ENCODE measurements at regions not wholly inside any gene's neighbourhood (a gene's known extent, or its start where the extent isn't known, plus 50 kb on each side); places are given as distances from the start of the nearest gene placed in this dataset.
A peak's percentile ranks its signal among the peaks of the same experiment; 100 is the strongest.

- 72% methylated on average over 3 of the region's 6 CpGs for whole genome bisulfite sequencing (ENCODE audit: insufficient coverage)
- DNase-seq, result no peak
- Histone ChIP-seq H3K27me3 (ENCODE audit: control insufficient read depth, insufficient read depth, low read length) (no peaks in the 10 kb centered on the region), H3K4me1 (ENCODE audit: control insufficient read depth, insufficient read depth, low read length) (peaks cover 12% of the 10 kb centered on the region), H3K27ac (ENCODE audit: low read length) (no peak overlapping the region), H3K4me3 (ENCODE audit: low read length) (no peak overlapping the region), H3K9me3 (replicated peaks; ENCODE audit: control insufficient read depth, low read depth, low read length) (no peaks in the 10 kb centered on the region), H3K36me3 (ENCODE audit: control insufficient read depth, insufficient read depth, low read length) (no peaks in the 10 kb centered on the region)
Measured at GRCh38 chr6:3900744-3901336, 51.7 kb downstream of the FAM50B start.

- WGBS (ENCODE audit: insufficient coverage), result 57% methylated on average over 7 of the region's 10 CpGs
Measured at GRCh38 chr6:3902871-3903648, 53.9 kb downstream of the FAM50B start.

GRCh38 chr6:3904518-3904917 lies 55.3 kb downstream of the FAM50B start:
- H3K4me3 ChIP-seq (ENCODE audit: low read length), result no peak overlapping the region
- DNase-seq, result no peak
- no peak overlapping the region for H3K27ac ChIP-seq (ENCODE audit: low read length)
- WGBS (ENCODE audit: insufficient coverage), result no CpG with 5 or more reads among the region's 3 CpGs
- H3K4me1 ChIP-seq (ENCODE audit: control insufficient read depth, insufficient read depth, low read length), result peaks cover 41% of the 10 kb centered on the region
- H3K9me3 ChIP-seq (replicated peaks; ENCODE audit: control insufficient read depth, low read depth, low read length), result no peaks in the 10 kb centered on the region
- no peaks in the 10 kb centered on the region for H3K36me3 ChIP-seq (ENCODE audit: control insufficient read depth, insufficient read depth, low read length)
- no peaks in the 10 kb centered on the region for H3K27me3 ChIP-seq (ENCODE audit: control insufficient read depth, insufficient read depth, low read length)

More at GRCh38 chr6:3902871-3903648, 53.9 kb downstream of the FAM50B start:
- Histone ChIP-seq H3K36me3 (ENCODE audit: control insufficient read depth, insufficient read depth, low read length) (no peaks in the 10 kb centered on the region), H3K4me3 (ENCODE audit: low read length) (no peak overlapping the region), H3K9me3 (replicated peaks; ENCODE audit: control insufficient read depth, low read depth, low read length) (no peaks in the 10 kb centered on the region), H3K4me1 (ENCODE audit: control insufficient read depth, insufficient read depth, low read length) (peaks cover 27% of the 10 kb centered on the region), H3K27me3 (ENCODE audit: control insufficient read depth, insufficient read depth, low read length) (no peaks in the 10 kb centered on the region), H3K27ac (ENCODE audit: low read length) (peak overlapping the region; percentile 62)
- peak; percentile 63 for DNase-seq

- Histone ChIP-seq H3K4me1 (ENCODE audit: control insufficient read depth, insufficient read depth, low read length) (peaks cover 55% of the 10 kb centered on the region), H3K27ac (ENCODE audit: low read length) (peak overlapping the region; percentile 53), H3K4me3 (ENCODE audit: low read length) (no peak overlapping the region), H3K9me3 (replicated peaks; ENCODE audit: control insufficient read depth, low read depth, low read length) (no peaks in the 10 kb centered on the region), H3K27me3 (ENCODE audit: control insufficient read depth, insufficient read depth, low read length) (no peaks in the 10 kb centered on the region), H3K36me3 (ENCODE audit: control insufficient read depth, insufficient read depth, low read length) (no peaks in the 10 kb centered on the region)
- WGBS (ENCODE audit: insufficient coverage), result 68% methylated on average over 9 of the region's 26 CpGs
- peak; percentile 45 for DNase-seq
Measured at GRCh38 chr6:3905945-3906845, 57.0 kb downstream of the FAM50B start.

- peaks cover 61% of the 10 kb centered on the region for H3K4me1 ChIP-seq (ENCODE audit: control insufficient read depth, insufficient read depth, low read length)
- H3K27ac ChIP-seq (ENCODE audit: low read length), result no peak overlapping the region
- H3K36me3 ChIP-seq (ENCODE audit: control insufficient read depth, insufficient read depth, low read length), result no peaks in the 10 kb centered on the region
- no peak for DNase-seq
- WGBS (ENCODE audit: insufficient coverage), result 100% methylated on average over 1 of the region's 2 CpGs
- no peak overlapping the region for H3K4me3 ChIP-seq (ENCODE audit: low read length)
- H3K9me3 ChIP-seq (replicated peaks; ENCODE audit: control insufficient read depth, low read depth, low read length), result no peaks in the 10 kb centered on the region
- H3K27me3 ChIP-seq (ENCODE audit: control insufficient read depth, insufficient read depth, low read length), result no peaks in the 10 kb centered on the region
Measured at GRCh38 chr6:3906846-3907151, 57.6 kb downstream of the FAM50B start.

- 93% methylated on average over 10 of the region's 10 CpGs for WGBS (ENCODE audit: insufficient coverage)
- H3K36me3 ChIP-seq (ENCODE audit: control insufficient read depth, insufficient read depth, low read length), result no peaks in the 10 kb centered on the region
- H3K4me1 ChIP-seq (ENCODE audit: control insufficient read depth, insufficient read depth, low read length), result peaks cover 65% of the 10 kb centered on the region
- H3K9me3 ChIP-seq (replicated peaks; ENCODE audit: control insufficient read depth, low read depth, low read length), result no peaks in the 10 kb centered on the region
- H3K27me3 ChIP-seq (ENCODE audit: control insufficient read depth, insufficient read depth, low read length), result no peaks in the 10 kb centered on the region
- no peak overlapping the region for H3K27ac ChIP-seq (ENCODE audit: low read length)
- no peak for DNase-seq
- H3K4me3 ChIP-seq (ENCODE audit: low read length), result no peak overlapping the region
Measured at GRCh38 chr6:3908223-3908622, 59.0 kb downstream of the FAM50B start.

- DNase-seq, result no peak
- H3K27me3 ChIP-seq (ENCODE audit: control insufficient read depth, insufficient read depth, low read length), result no peaks in the 10 kb centered on the region
- no peak overlapping the region for H3K4me3 ChIP-seq (ENCODE audit: low read length)
- 89% methylated on average over 6 of the region's 6 CpGs for WGBS (ENCODE audit: insufficient coverage)
- no peaks in the 10 kb centered on the region for H3K9me3 ChIP-seq (replicated peaks; ENCODE audit: control insufficient read depth, low read depth, low read length)
- no peaks in the 10 kb centered on the region for H3K36me3 ChIP-seq (ENCODE audit: control insufficient read depth, insufficient read depth, low read length)
- peak overlapping the region; percentile 61 for H3K27ac ChIP-seq (ENCODE audit: low read length)
- H3K4me1 ChIP-seq (ENCODE audit: control insufficient read depth, insufficient read depth, low read length), result peaks cover 69% of the 10 kb centered on the region
Measured at GRCh38 chr6:3908961-3909360, 59.8 kb downstream of the FAM50B start.

GRCh38 chr6:3910106-3910663 lies 61.0 kb downstream of the FAM50B start:
- DNase-seq, result peak; percentile 41
- H3K4me3 ChIP-seq (ENCODE audit: low read length), result no peak overlapping the region
- H3K36me3 ChIP-seq (ENCODE audit: control insufficient read depth, insufficient read depth, low read length), result no peaks in the 10 kb centered on the region
- 43% methylated on average over 5 of the region's 7 CpGs for WGBS (ENCODE audit: insufficient coverage)
- H3K27ac ChIP-seq (ENCODE audit: low read length), result peak overlapping the region; percentile 45
- H3K4me1 ChIP-seq (ENCODE audit: control insufficient read depth, insufficient read depth, low read length), result peaks cover 69% of the 10 kb centered on the region
- no peaks in the 10 kb centered on the region for H3K27me3 ChIP-seq (ENCODE audit: control insufficient read depth, insufficient read depth, low read length)
- H3K9me3 ChIP-seq (replicated peaks; ENCODE audit: control insufficient read depth, low read depth, low read length), result no peaks in the 10 kb centered on the region

GRCh38 chr6:3911130-3911529 lies 62.0 kb downstream of the FAM50B start:
- no peaks in the 10 kb centered on the region for H3K36me3 ChIP-seq (ENCODE audit: control insufficient read depth, insufficient read depth, low read length)
- no peaks in the 10 kb centered on the region for H3K27me3 ChIP-seq (ENCODE audit: control insufficient read depth, insufficient read depth, low read length)
- no peaks in the 10 kb centered on the region for H3K9me3 ChIP-seq (replicated peaks; ENCODE audit: control insufficient read depth, low read depth, low read length)
- H3K4me1 ChIP-seq (ENCODE audit: control insufficient read depth, insufficient read depth, low read length), result peaks cover 65% of the 10 kb centered on the region
- peak overlapping the region; percentile 8 for H3K27ac ChIP-seq (ENCODE audit: low read length)
- 20% methylated on average over 1 of the region's 2 CpGs for WGBS (ENCODE audit: insufficient coverage)
- H3K4me3 ChIP-seq (ENCODE audit: low read length), result no peak overlapping the region
- no peak for DNase-seq
